LNCaP clone FGC (cell line): ENCODE measurements at regions not wholly inside any gene's neighbourhood (a gene's known extent, or its start where the extent isn't known, plus 50 kb on each side); places are given as distances from the start of the nearest gene placed in this dataset.

Source experiments
- DNase-seq: peaks from one replicate; pipeline ENCODE4 v3.0.0-alpha.2; 2011; ENCODE audit warnings: low read depth
- H3K4me3 ChIP-seq: 2 replicates; pipeline ENCODE4 v1.5.1; 2011; ENCODE audit warnings: mild to moderate bottlenecking, low read depth, low read length, control low read depth
- TF ChIP-seq, protein P1 (sequence below): IDR thresholded peaks from 2 replicates; pipeline ENCODE4 v1.5.1; 2012; ENCODE audit warnings: mild to moderate bottlenecking; ENCODE audit not compliant: control insufficient read depth, insufficient read depth; ENCODE audit errors: extremely low read depth

DNA sequence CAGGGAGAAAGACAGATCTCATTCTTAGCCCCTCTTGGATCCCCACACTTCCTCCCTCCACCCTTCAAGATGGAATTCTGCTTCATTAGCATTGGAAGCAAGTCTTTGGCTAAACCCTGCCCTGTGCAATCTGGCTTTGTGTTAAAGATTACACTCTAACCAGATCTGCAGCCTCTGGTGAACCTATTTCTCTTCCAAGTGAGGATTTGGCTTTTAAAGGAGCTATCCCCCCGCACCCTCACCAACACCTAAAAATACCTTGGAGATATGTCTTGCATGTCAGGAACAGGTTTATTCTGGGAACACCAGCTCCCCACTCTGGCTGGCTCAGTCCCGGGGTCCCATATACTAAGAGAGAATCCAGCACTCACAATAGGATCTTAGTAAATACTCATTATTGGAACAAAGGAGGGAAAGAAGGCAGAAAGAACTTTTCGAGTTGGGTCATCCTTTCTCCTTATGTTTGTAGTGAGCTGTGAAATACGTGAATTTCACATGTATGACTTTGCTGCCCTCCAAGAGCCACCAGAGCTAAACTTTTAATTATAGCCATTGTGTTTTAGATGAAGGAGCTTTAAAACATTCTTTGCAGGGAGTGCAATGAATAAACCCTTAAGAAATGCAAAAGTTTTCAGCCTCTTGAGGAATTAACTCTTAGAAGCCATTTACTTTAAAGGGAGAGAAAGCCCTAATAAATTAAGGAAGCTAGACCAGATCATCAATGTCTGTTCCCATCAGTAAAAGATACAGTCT lies 53.7 kb upstream of the HRH2 start:
- no peak overlapping the region for H3K4me3 ChIP-seq
- TF ChIP-seq, protein P1, sequence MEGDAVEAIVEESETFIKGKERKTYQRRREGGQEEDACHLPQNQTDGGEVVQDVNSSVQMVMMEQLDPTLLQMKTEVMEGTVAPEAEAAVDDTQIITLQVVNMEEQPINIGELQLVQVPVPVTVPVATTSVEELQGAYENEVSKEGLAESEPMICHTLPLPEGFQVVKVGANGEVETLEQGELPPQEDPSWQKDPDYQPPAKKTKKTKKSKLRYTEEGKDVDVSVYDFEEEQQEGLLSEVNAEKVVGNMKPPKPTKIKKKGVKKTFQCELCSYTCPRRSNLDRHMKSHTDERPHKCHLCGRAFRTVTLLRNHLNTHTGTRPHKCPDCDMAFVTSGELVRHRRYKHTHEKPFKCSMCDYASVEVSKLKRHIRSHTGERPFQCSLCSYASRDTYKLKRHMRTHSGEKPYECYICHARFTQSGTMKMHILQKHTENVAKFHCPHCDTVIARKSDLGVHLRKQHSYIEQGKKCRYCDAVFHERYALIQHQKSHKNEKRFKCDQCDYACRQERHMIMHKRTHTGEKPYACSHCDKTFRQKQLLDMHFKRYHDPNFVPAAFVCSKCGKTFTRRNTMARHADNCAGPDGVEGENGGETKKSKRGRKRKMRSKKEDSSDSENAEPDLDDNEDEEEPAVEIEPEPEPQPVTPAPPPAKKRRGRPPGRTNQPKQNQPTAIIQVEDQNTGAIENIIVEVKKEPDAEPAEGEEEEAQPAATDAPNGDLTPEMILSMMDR = no peak

DNA sequence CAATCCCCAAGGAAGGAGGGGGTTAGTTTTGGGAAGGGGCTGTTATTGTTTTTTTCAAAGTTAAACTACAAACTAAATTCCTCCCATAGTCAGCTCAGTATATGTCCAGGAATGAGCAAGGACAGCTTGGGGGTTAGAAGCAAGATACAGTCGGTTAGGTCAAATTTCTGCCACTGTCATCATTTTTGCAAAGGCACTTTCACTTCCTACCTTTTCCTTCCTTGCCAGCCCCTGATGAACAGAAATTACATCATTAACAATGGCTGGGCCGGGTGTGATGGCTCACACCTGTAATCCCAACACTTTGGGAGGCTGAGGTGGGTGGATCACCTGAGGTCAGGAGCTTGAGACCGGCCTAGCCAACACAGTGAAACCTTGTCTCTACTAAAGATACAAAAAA lies 51.5 kb upstream of the HRH2 start:
- no peak for DNase-seq
- no peak overlapping the region for H3K4me3 ChIP-seq
- TF ChIP-seq, protein P1 = no peak

More for the DNA sequence above, 53.7 kb upstream of the HRH2 start:
- DNase-seq = no peak
